Eye (tissue), 1 donor: ENCODE measurements at regions not wholly inside any gene's neighbourhood (a gene's known extent, or its start where the extent isn't known, plus 50 kb on each side); places are given as distances from the start of the nearest gene placed in this dataset.
"Not testable (repeated sequence)": the region's sequence is repeated elsewhere in the genome, so short reads cannot be mapped to it uniquely, and the experiment has no call there.

ENCODE experiments used
- DNase-seq: peaks from one replicate; pipeline ENCODE4 v3.0.0-alpha.2; 2015

- DNase-seq, result no peak
These were observed 180.7 kb downstream of the ADSS2 start for GRCh38 chr1:244271004-244271403.

- DNase-seq, result peak; percentile 7
These were observed 179.9 kb downstream of the ADSS2 start for GRCh38 chr1:244271691-244272308.

GRCh38 chr1:244272471-244273261 lies 179.0 kb downstream of the ADSS2 start:
- DNase-seq, result peak; percentile 95

GRCh38 chr1:244273262-244273844 lies 178.4 kb downstream of the ADSS2 start:
- DNase-seq, result no peak

GRCh38 chr1:244273845-244274619 lies 177.7 kb downstream of the ADSS2 start:
- DNase-seq, result peak; percentile 62

GRCh38 chr1:244276646-244277045 lies 175.1 kb downstream of the ADSS2 start:
- no peak for DNase-seq

GRCh38 chr1:244280201-244280600 lies 171.5 kb downstream of the ADSS2 start:
- DNase-seq, result no peak

GRCh38 chr1:244280859-244281258 lies 170.8 kb downstream of the ADSS2 start:
- DNase-seq, result no peak

GRCh38 chr1:244283772-244284171 lies 167.9 kb downstream of the ADSS2 start:
- DNase-seq, result no peak

GRCh38 chr1:244284641-244285156 lies 167.0 kb downstream of the ADSS2 start:
- DNase-seq, result no peak

GRCh38 chr1:244286341-244286740 lies 165.4 kb downstream of the ADSS2 start:
- no peak for DNase-seq

- DNase-seq, result no peak
These were observed 164.0 kb downstream of the ADSS2 start for GRCh38 chr1:244287726-244288125.

GRCh38 chr1:244288663-244289062 lies 163.0 kb downstream of the ADSS2 start:
- DNase-seq, result no peak

GRCh38 chr1:244289991-244290785 lies 161.5 kb downstream of the ADSS2 start:
- no peak for DNase-seq

GRCh38 chr1:244291236-244292201 lies 160.2 kb downstream of the ADSS2 start:
- no peak for DNase-seq

GRCh38 chr1:244294599-244295224 lies 157.0 kb downstream of the ADSS2 start:
- DNase-seq, result peak; percentile 39

GRCh38 chr1:244296003-244296402 lies 155.7 kb downstream of the ADSS2 start:
- no peak for DNase-seq

GRCh38 chr1:244296447-244296846 lies 155.3 kb downstream of the ADSS2 start:
- no peak for DNase-seq

GRCh38 chr1:244297087-244297486 lies 154.6 kb downstream of the ADSS2 start:
- no peak for DNase-seq

- no peak for DNase-seq
These were observed 154.1 kb downstream of the ADSS2 start for GRCh38 chr1:244297616-244298015.

- DNase-seq, result not testable (repeated sequence)
These were observed 151.7 kb downstream of the ADSS2 start for GRCh38 chr1:244300029-244300375.
